ENCODE measurements at regions not wholly inside any gene's neighbourhood (a gene's known extent, or its start where the extent isn't known, plus 50 kb on each side); places are given as distances from the start of the nearest gene placed in this dataset.

- no peaks in the 10 kb centered on the region for H3K36me3 ChIP-seq
- H3K4me1 ChIP-seq = no peaks in the 10 kb centered on the region
- ATAC-seq = no peak
- intact Hi-C loops (cut with DNase I) = no loop called here
- no peaks in the 10 kb centered on the region for H3K9me3 ChIP-seq
- no peaks in the 10 kb centered on the region for H3K27me3 ChIP-seq
- H3K4me3 ChIP-seq = no peak overlapping the region
- H3K27ac ChIP-seq = no peak overlapping the region
- no peak for DNase-seq
- TF ChIP-seq CTCF (IDR thresholded peaks at IDR 0.05) = no peak
Observed at GRCh38 chr1:71224741-71225377, 144.0 kb upstream of the ZRANB2 start.

DNA sequence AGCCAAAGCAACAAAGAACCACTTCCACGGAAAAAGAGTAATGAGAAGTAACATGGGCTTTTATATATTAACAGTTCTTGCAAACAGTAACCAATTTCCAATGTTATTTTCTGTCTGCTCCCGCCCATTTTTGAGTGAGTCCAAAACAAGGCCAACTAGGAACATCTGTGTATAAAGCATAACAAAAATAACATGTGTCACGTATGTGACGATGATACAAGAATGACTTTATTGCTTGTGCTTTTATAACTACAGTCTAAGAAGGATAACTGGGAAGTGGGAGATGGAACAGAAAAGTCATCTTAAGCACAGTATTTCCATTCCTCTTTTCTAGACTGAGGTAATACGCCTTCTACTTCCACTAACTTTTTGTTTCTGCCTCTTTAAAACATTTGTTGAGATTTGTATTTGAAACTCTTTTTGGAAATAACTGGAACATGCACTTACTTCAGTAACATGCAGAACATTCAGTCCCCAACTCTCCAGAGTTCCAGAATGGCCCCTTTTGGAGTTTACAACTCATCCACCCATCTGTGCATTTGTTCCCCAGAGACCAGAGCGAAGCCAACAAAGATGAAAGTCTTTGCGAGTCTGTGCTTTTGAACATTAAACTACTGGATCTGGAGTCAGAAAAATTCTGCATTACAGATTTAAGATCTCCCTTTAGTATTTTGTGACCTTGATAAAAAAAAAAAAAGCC is 143.0 kb upstream of the ZRANB2 start:
- H3K4me1 ChIP-seq = no peaks in the 10 kb centered on the region
- ATAC-seq (no peak), DNase-seq (no peak)
- H3K4me3 ChIP-seq = no peak overlapping the region
- TF ChIP-seq CTCF (IDR thresholded peaks at IDR 0.05) = no peak
- no peaks in the 10 kb centered on the region for H3K9me3 ChIP-seq
- no peaks in the 10 kb centered on the region for H3K27me3 ChIP-seq
- no peak overlapping the region for H3K27ac ChIP-seq
- H3K36me3 ChIP-seq = no peaks in the 10 kb centered on the region
- intact Hi-C loops (cut with DNase I) = no loop called here

DNA sequence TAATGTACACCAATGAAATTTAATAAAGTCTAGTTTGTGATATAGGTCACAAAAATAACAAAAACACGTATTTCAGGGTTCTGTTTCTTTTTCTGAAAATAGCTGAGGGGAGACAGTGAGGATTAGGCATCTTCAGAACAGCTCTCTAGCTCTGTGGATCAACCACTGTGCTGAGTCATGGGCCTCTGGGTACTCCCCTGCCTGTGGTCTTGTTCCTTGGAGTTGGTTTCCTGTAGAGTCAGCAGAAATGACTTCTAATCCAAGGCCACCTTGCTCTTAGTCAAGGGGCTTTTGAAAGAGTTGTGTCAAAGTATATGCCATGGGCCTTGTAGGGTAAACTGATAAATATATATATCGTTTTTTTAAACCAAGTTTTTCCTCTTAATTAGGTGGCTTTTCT is 141.8 kb upstream of the ZRANB2 start:
- no peak for TF ChIP-seq CTCF (IDR thresholded peaks at IDR 0.05)
- intact Hi-C loops (cut with DNase I) = no loop called here
- Histone ChIP-seq H3K4me3 (no peak overlapping the region), H3K27ac (no peak overlapping the region), H3K9me3 (no peaks in the 10 kb centered on the region), H3K4me1 (no peaks in the 10 kb centered on the region), H3K36me3 (no peaks in the 10 kb centered on the region), H3K27me3 (no peaks in the 10 kb centered on the region)
- ATAC-seq (no peak), DNase-seq (no peak)

DNA sequence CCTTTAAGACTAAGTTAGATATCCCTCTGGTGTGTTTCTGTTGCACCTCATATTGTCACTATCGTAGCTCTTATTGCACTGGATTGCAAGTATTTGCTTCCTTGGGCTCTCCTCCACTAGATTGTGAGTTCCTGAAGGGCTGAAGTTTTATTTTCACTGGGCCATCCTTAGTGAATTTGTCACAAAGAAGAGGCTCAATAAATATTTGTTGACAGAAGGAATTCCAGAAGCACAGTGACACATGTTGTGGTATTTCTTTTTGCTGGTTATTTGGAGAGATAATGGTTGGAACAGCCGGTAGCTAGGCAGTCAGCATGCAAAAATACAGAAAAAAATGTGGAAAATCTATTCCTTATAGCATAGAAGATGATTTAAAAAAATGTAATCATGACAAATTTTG is 129.9 kb upstream of the ZRANB2 start:
- Histone ChIP-seq H3K4me1 (no peaks in the 10 kb centered on the region), H3K36me3 (no peaks in the 10 kb centered on the region), H3K27ac (no peak overlapping the region), H3K4me3 (no peak overlapping the region), H3K9me3 (peaks cover 0 to 6% of the 10 kb centered on the region in 2 donors), H3K27me3 (no peaks in the 10 kb centered on the region)
- intact Hi-C loops (cut with DNase I) = no loop called here
- no peak for ATAC-seq
- DNase-seq = no peak
- no peak for TF ChIP-seq CTCF (IDR thresholded peaks at IDR 0.05)

DNA sequence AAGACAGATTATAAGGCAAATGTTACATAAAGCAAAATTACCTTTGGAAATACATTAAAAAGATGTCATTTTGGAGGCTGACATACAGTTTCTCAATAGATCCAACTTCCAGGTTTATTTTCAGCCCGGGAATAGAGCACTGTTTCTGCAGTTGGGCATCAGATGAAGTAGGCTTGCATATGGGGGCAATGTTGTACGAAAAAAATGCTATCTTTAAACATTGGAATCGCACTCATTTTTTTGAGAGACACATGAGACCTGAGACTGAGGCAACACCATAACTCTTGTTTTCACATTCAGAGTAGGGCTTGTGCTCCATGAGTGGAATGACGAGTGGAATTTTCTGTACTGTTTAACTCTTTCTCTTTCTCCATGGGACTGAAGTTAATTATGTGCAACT is 122.4 kb upstream of the ZRANB2 start:
- Histone ChIP-seq H3K4me3 (no peak overlapping the region), H3K9me3 (no peaks in the 10 kb centered on the region), H3K27ac (no peak overlapping the region), H3K36me3 (no peaks in the 10 kb centered on the region), H3K27me3 (no peaks in the 10 kb centered on the region), H3K4me1 (no peaks in the 10 kb centered on the region)
- TF ChIP-seq CTCF (IDR thresholded peaks at IDR 0.05) = no peak
- no peak for ATAC-seq
- DNase-seq = no peak
- intact Hi-C loops (cut with DNase I) = no loop called here
